Aorta (tissue), 5 donors: ENCODE measurements at regions not wholly inside any gene's neighbourhood (a gene's known extent, or its start where the extent isn't known, plus 50 kb on each side); places are given as distances from the start of the nearest gene placed in this dataset.
A peak's percentile ranks its signal among the peaks of the same experiment; 100 is the strongest.

Experiments
- ATAC-seq: fragments of 200-7000 bp; cut with Tn5 transposase; one replicate; pipeline ENCODE4 v1.9.1; 2022; ENCODE audit warnings: moderate library complexity; ENCODE audit not compliant: low FRiP score
- DNase-seq, 2 donors: peaks; one replicate each; pipeline ENCODE4 v3.0.0-alpha.2; 2020
- H3K27ac ChIP-seq, 2 donors: one replicate each; pipeline ENCODE4 v1.5.1; 2013; ENCODE audit warnings: low read length in 2 of 2, mild to moderate bottlenecking in 2 of 2, moderate library complexity in 2 of 2, control low read depth in 1 of 2, inconsistent platforms in 1 of 2, low read depth in 1 of 2
- H3K27me3 ChIP-seq, 2 donors: one replicate each; pipeline ENCODE4 v1.6.1; 2013; ENCODE audit warnings: control low read depth in 1 of 2, low read length in 1 of 2, mild to moderate bottlenecking in 1 of 2, moderate library complexity in 1 of 2; ENCODE audit not compliant: insufficient read depth in 2 of 2, control insufficient read depth in 1 of 2
- H3K36me3 ChIP-seq, 2 donors: one replicate each; pipeline ENCODE4 v1.6.1; 2013; ENCODE audit warnings: control low read depth in 1 of 2, low read length in 1 of 2, mild to moderate bottlenecking in 1 of 2; ENCODE audit not compliant: insufficient read depth in 2 of 2, control insufficient read depth in 1 of 2
- H3K4me1 ChIP-seq, 2 donors: one replicate each; pipeline ENCODE4 v1.6.1; 2013; ENCODE audit warnings: low read length in 2 of 2, control low read depth in 1 of 2, mild to moderate bottlenecking in 1 of 2, moderate library complexity in 1 of 2; ENCODE audit not compliant: insufficient read depth in 2 of 2, control insufficient read depth in 1 of 2
- H3K4me3 ChIP-seq, 2 donors: one replicate each; pipeline ENCODE4 v1.5.1; 2013; ENCODE audit warnings: low read length in 2 of 2, control low read depth in 1 of 2, mild to moderate bottlenecking in 1 of 2
- H3K9me3 ChIP-seq: one replicate; pipeline ENCODE4 v1.6.1; 2013; ENCODE audit warnings: mild to moderate bottlenecking, low read length; ENCODE audit not compliant: control insufficient read depth
- WGBS, 2 donors: extraction: QIAGEN DNeasy Blood & Tissue Kit; methylation state at CpG; one replicate each; pipeline ENCODE4 v1.1.7; 2013; 5-methylcytosine and 5-hydroxymethylcytosine counted together
- intact Hi-C, 2 donors: fragments of 100-400 bp; cut with DNase I; formaldehyde crosslinking; loops; one replicate each; pipeline versions ENCODE4 v1.14.2 to v1.15.0; 2022
- donor health status: healthy with polysubstance abuse.
- donor health status: Bipolar disorder and iron deficiency.
- donor health status: DM: no; HTN: no; CAD: no.
- donor health status: DM: no; HTN: no; CAD: no.
- donor health status: DM: yes; HTN: yes; CAD: no.

DNA sequence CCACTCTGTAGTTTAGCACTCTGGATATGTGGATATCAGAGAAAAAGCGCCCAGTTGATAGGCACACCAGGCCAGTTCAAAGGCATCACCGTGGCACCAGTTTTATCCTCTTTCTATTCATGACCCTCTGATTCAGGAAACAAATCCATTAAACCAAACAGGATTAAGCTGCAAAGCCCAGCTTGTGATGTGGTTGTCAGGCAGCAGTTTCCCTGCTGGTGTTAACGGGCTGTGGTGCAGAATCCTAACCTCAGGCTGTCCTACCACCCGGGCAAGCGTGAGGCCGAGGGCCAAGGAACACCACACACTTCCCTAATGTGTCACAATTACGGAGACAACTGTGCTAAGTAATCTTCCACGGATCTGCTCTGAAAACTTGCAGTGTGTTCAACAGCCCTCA, 209.1 kb downstream of the OLFM4 start:
- 49 to 66% methylated on average over 8 of the region's 8 CpGs for WGBS, 2 donors
- DNase-seq: no peak

DNA sequence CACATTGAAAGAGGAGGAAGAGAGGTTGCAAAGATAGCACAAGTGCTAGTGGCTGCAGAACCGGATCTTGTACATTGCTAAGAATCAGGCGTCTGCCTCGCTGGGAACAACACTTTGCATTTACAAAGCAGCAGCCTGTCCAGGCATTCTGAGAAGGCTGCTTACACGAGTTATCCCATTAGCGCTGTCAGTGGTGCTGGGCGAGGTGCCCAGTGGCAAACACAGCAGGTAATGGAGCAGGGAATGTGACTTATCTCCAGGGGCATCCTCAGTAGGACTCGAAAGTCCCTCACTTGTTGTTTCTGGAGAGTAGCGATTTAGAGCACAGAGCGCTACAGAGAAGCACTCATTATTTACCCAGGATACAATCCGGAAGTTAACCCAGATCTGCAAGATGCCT, 209.6 kb downstream of the OLFM4 start:
- Histone ChIP-seq H3K27ac (no peak overlapping the region), H3K4me3 (no peak overlapping the region), H3K9me3 (no peaks in the 10 kb centered on the region), H3K4me1 (no peaks in the 10 kb centered on the region), H3K27me3 (no peaks in the 10 kb centered on the region), H3K36me3 (no peaks in the 10 kb centered on the region)
- WGBS, 2 donors: 33 to 42% methylated on average over 10 of the region's 10 CpGs
- no peak for ATAC-seq
- intact Hi-C loops: no loop called here
- DNase-seq: no peak

More for the DNA sequence above, 209.1 kb downstream of the OLFM4 start:
- Histone ChIP-seq H3K4me3 (no peak overlapping the region), H3K4me1 (no peaks in the 10 kb centered on the region), H3K27ac (no peak overlapping the region), H3K36me3 (no peaks in the 10 kb centered on the region), H3K27me3 (no peaks in the 10 kb centered on the region), H3K9me3 (no peaks in the 10 kb centered on the region)
- no peak for ATAC-seq
- intact Hi-C loops: no loop called here

DNA sequence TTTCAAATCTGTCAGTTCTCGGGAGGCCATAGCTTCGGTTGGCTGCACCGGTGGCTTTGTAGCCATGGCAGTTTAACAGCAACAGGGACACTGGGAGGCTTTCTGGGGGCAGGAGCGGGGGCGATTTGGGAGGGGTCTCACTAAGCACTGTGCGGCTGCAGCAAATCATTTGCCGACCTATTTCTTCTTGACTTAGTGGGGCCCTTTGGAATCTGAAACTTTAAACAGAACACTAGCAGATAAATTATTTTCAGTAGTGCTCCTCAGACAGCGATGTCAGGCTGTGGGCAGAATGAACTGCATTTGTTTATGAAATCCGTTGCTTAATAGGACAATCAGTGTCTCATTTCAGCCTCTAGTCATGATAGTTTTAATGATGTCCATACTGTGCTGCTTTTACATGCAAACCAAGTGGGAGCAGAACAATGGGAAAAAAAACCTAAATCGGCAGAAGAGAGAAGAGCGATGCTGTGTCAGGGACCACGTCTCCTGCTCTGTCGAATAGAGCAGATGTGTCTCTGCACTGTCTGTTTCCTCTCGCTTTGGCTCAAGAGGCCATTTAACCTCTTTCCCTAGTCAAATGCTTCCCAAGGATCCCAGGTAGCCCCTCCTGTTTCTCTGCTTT, 211.9 kb downstream of the OLFM4 start:
- Histone ChIP-seq H3K4me1 (no peaks in the 10 kb centered on the region), H3K27ac (no peak overlapping the region), H3K9me3 (no peaks in the 10 kb centered on the region), H3K36me3 (no peaks in the 10 kb centered on the region), H3K4me3 (no peak overlapping the region), H3K27me3 (no peaks in the 10 kb centered on the region)
- no peak for ATAC-seq
- intact Hi-C loops: no loop called here
- 27 to 34% methylated on average over 14 of the region's 14 CpGs for WGBS, 2 donors
- DNase-seq: no peak

DNA sequence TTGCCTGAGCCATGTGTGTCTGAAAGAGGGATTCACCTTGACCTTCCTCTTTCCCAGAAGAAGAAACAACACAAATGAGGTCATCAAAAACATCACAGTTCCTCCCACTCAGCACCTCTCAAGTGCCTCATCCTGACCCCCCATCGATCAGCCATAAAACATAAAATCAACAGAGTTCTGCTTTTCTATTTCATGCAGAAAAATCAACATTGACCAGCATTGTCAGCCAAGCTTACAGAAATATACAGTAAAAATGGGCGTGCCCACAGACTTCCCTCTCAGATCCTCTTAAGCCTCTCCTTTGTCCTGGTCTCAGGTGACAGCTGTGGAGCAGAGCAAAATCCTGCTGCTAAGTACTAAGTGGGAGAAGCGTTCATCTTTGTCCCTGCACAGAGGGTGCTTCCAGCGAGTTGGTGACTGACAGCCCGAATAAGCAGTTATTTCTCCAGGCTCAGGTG, 213.3 kb downstream of the OLFM4 start:
- H3K27ac ChIP-seq: no peak overlapping the region
- H3K4me3 ChIP-seq: no peak overlapping the region
- WGBS, 2 donors: 57 to 59% methylated on average over 5 of the region's 5 CpGs
- DNase-seq: no peak
- H3K9me3 ChIP-seq: no peaks in the 10 kb centered on the region
- H3K4me1 ChIP-seq: no peaks in the 10 kb centered on the region
- no peaks in the 10 kb centered on the region for H3K36me3 ChIP-seq
- intact Hi-C loops: no loop called here
- H3K27me3 ChIP-seq: no peaks in the 10 kb centered on the region
- no peak for ATAC-seq

DNA sequence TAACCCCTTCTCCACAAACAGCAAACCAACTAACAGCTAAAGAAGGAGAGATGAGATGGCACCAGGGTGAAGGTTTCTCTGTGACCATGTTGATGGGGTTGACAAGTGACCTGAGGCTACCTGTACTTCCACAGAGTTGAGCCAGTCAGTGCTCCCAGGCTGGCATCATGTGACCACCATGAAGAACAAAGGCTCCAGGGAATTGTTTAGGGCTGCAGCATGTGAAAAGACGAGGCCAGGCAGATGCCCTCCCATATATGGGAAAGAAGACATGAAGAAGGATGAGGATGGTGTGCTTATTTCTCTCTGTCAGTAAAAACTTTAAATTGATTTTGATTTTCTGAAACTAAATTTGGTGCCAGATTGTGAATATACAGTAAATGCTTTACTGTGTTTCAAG, 220.6 kb downstream of the OLFM4 start:
- intact Hi-C loops: no loop called here
- no peak for ATAC-seq
- 24 to 46% methylated on average over 1 of the region's 1 CpG for WGBS, 2 donors

DNA sequence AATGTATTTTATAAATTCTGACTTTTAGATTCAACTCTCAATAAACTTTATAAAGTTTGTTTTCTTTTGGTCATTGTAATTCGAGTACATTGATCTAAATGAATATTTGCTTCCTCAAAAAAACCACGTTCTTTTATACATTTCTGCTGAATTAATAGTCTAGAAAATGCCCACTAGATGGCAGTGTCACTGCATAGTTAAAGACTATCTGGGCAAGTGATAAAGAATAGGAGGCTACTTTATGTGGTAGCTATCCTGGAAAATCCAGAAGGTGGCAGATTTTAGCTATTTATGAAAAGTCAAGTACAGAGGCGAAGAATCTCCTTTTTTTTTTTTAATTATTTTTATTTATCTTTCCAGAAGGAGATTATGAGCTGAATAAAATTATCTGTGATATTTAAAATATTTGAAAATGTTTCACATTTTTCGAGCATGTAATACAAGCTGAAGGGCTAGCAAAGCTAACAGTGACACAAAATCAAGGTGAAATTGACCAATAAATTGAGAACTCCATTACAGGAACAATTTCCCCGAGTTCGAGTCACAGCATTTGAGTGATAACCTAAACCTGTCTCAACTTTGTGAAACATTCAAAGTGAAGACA, 221.8 kb downstream of the OLFM4 start:
- no peaks in the 10 kb centered on the region for H3K36me3 ChIP-seq
- WGBS, 2 donors: 12 to 17% methylated on average over 6 of the region's 6 CpGs
- H3K27ac ChIP-seq: no peak overlapping the region
- H3K4me3 ChIP-seq: no peak overlapping the region
- ATAC-seq (peak; percentile 81), DNase-seq (no peak)
- no peaks in the 10 kb centered on the region for H3K4me1 ChIP-seq
- H3K9me3 ChIP-seq: no peaks in the 10 kb centered on the region
- intact Hi-C loops: no loop called here
- no peaks in the 10 kb centered on the region for H3K27me3 ChIP-seq

More for the DNA sequence above, 220.6 kb downstream of the OLFM4 start:
- Histone ChIP-seq H3K36me3 (no peaks in the 10 kb centered on the region), H3K27me3 (no peaks in the 10 kb centered on the region), H3K27ac (no peak overlapping the region), H3K4me1 (no peaks in the 10 kb centered on the region), H3K4me3 (no peak overlapping the region), H3K9me3 (no peaks in the 10 kb centered on the region)
- DNase-seq: no peak

DNA sequence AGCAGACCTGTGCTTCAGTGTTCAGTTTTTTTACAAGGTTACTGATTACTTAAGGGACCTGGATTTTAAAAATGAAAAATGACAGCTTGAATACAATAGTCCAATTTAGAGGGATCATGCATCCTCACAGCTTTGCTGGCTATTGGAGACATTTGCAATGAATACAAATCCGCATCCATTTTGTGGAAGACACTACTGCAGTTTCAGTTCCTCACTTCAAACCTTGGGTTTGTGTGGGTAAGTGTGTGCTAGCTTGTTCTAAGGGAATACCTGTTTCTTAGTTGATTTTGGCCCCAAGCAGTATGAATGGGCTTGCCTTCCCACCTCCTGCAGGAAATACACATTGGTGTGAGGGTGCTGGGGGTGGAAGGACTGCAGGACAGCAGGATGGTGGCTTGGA, 222.4 kb downstream of the OLFM4 start:
- Histone ChIP-seq H3K27me3 (no peaks in the 10 kb centered on the region), H3K4me3 (no peak overlapping the region), H3K9me3 (no peaks in the 10 kb centered on the region), H3K4me1 (no peaks in the 10 kb centered on the region), H3K36me3 (no peaks in the 10 kb centered on the region), H3K27ac (no peak overlapping the region)
- DNase-seq (no peak), ATAC-seq (no peak)
- intact Hi-C loops: no loop called here
- 81 to 85% methylated on average over 1 of the region's 1 CpG for WGBS, 2 donors

DNA sequence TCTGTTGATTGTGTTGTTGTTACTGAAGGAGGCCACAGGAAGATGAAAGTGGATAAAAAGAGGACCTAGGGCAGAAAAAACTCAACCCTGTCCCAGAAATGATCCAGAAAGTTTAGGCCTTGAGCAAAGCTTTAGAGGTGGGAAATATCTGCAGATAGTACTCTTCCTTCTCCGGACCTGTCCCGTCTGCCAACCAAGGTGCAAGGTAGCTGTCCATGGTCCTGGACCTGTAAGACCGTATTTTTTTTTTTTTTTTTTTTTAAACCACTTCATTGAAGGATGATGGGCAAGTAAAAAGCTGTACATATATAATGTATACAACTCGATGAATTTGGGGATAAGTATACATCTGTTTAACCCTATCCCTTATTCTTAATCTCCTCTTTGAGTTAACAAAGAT, 225.9 kb downstream of the OLFM4 start:
- H3K4me3 ChIP-seq: no peak overlapping the region
- DNase-seq (no peak), ATAC-seq (no peak)
- WGBS, 2 donors: 24 to 26% methylated on average over 4 of the region's 4 CpGs
- H3K9me3 ChIP-seq: no peaks in the 10 kb centered on the region
- no peak overlapping the region for H3K27ac ChIP-seq
- no peaks in the 10 kb centered on the region for H3K36me3 ChIP-seq
- H3K4me1 ChIP-seq: no peaks in the 10 kb centered on the region
- H3K27me3 ChIP-seq: peaks cover 0 to 2% of the 10 kb centered on the region in 2 donors
- intact Hi-C loops: no loop called here

DNA sequence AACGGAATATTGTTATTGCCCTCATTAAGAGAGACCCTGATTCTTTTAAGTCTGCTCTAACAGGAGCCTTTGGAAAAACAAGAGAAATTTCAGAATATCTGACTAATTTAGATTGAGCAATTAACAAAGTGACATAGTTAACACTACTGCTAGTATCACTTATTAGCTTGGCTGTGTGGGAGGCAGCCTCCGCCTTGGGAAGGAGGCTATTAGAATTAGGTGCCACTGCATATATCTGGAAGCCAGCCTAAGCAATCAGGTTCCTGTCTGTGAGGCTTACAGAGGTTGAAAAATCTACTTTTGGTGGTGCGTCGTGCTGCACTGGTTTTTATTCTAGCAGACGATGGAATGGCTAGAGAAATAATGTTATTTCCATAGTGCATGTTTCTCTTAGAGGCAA, 227.2 kb downstream of the OLFM4 start:
- no peak overlapping the region for H3K4me3 ChIP-seq
- H3K27me3 ChIP-seq: peaks cover 0 to 2% of the 10 kb centered on the region in 2 donors
- no peak overlapping the region for H3K27ac ChIP-seq
- no peak for DNase-seq
- ATAC-seq: no peak
- H3K36me3 ChIP-seq: no peaks in the 10 kb centered on the region
- no peaks in the 10 kb centered on the region for H3K9me3 ChIP-seq
- WGBS, 2 donors: 56 to 64% methylated on average over 5 of the region's 5 CpGs
- intact Hi-C loops: no loop called here
- no peaks in the 10 kb centered on the region for H3K4me1 ChIP-seq
